CD4-positive, alpha-beta T cell treated with Interleukin-6 for 4 hours (primary cell): ENCODE measurements at regions not wholly inside any gene's neighbourhood (a gene's known extent, or its start where the extent isn't known, plus 50 kb on each side); places are given as distances from the start of the nearest gene placed in this dataset.
"Not testable (repeated sequence)": the region's sequence is repeated elsewhere in the genome, so short reads cannot be mapped to it uniquely, and the experiment has no call there.

Source experiments
- DNase-seq: peaks from one replicate; pipeline ENCODE4 v3.0.0-alpha.2; 2020; ENCODE audit warnings: mixed read lengths

DNA sequence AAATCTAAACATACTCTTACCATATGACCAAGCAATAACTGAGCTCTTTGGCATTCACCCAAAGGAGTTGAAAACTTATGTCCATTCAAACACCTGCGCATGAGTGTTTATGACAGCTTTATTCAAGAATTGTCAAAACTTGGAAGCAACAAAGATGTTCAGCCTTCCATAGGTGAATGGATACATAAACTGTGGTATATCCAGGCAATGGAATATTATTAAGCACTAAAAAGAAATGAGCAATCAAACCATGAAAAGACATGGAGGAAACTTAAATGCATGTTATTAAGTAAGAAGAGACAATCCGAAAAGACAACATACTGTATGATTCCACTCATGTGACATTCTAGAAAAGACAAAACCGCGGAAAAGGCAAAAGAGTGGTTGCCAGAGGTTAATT is 312.0 kb upstream of the TMC3 start:
- no peak for DNase-seq

DNA sequence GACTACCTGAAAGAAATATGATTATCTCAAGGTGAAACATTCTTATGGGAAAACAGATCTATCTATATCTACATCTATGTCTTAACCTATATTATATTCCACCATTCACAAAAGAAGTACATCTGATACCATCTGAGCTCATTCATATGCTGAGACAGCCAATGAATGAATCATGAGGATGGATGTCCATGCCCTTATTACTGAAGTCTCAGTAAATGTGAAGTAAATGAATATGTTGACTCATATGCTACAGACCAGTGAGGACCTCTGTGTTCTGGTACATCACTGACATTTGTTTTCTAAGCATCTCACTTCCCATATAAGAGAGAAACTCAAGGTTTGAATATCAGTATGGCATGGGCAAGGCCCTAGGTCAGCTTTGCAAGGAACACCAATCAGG is 311.2 kb upstream of the TMC3 start:
- no peak for DNase-seq

DNA sequence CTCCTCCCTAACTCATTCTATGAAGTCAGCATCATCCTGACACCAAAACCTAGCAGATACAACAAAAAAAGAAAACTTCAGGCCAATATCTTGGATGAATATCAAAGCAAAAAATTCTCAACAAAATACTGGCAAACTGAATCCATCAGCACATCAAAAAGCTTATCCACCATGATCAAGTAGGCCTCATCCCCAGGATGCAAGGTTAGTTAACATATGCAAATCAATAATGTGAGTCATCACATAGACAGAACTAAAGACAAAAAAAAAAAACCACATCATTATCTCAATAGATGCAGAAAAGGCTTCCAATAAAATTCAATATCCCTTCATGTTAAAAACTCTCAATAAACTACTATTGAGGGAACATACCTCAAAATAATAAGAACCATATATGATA is 306.8 kb upstream of the TMC3 start:
- DNase-seq, result no peak

DNA sequence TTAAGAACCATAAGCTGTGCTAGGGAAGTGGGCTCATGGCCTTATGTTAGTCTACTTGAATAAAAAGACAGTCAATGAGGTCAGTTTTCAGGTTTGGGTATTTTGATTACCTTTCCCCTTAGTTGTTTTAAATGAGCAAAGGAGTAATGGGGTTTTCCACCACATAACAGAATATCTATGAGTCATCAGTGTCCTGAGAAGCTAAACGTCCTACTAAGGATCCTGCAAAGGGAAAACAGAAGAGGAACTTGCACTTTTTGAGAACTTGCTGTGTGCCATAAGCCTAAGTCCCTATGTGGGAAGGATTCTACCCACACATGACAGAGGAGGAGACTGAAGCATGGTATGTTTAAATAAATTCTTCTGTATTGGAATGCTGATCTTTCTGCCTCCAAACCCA is 292.8 kb upstream of the TMC3 start:
- no peak for DNase-seq

DNA sequence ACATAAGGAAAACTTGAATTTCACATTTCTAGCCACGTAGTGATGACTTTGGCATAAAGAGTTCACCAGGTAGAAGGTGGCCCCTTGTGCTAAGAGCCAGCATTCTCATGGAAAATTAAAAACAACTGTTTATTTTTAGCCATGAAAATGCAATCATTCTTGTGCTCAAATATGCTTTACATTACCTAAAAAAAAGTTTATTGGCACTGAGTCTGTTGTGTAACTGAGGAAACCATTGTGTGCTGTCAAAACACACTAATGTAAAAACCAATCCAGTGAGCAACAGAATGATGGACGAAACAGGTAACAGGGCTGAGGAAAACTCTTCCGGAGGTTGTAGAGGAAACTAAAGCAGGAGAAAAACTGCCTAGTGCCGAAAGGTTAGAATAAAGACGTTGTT is 287.0 kb upstream of the TMC3 start:
- no peak for DNase-seq

DNA sequence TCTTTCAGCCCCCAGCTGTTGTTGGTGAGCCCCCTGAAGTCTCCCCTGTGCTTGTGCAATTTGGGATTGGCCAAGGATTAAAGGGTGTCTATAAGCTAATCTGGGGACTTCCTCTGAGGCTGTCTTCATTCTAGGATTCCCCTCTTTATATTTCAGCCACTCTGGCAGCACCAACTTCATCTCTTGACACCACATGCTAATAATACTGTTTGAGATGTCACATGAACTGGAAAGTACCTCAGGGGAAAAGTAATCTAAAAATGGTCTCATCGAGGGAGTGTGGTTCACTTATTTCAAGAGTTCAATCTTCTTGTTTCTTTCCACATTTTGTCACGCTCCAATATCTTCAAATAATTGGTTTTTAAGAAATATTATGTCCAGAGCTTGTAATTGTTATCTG is 279.2 kb upstream of the TMC3 start:
- DNase-seq, result no peak

DNA sequence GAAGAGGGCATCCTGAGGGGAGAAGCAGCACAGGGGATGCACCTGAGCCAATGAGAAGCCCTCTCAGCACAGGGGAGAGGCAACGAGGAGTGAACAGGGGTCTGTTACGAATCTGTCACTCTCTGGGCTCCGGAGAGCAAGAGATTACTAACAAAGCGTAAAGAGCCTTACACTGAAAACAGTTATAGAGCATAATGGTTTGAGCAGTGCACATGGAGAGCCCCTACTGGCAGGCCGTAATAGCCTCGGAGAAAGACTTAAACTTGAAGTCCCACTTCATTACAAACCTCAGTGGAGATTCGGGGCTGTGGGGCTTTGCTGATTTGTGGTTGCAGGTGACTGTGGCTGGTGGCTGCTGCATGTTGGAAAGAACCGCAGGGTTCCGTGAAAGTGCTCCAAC is 271.5 kb upstream of the TMC3 start:
- DNase-seq, result no peak

DNA sequence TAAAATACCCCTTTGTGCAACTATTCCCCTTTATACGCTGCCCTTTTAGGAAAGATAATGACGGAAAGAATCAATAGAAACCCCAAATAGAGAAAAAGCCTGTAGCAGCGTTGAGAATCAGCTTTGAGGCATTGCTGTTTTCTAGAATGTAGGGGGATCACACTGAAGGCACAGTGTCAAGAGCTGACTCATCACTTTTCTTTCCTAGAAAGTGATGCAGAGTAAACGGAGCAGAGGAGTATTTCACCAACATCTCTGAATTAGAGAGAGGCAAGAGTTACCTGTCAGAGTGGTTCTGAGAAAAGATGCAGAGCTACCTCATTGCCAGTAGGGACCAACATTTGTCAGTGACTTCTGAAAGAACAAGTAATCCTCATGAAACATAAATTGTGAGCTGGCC is 269.8 kb upstream of the TMC3 start:
- DNase-seq, result no peak

DNA sequence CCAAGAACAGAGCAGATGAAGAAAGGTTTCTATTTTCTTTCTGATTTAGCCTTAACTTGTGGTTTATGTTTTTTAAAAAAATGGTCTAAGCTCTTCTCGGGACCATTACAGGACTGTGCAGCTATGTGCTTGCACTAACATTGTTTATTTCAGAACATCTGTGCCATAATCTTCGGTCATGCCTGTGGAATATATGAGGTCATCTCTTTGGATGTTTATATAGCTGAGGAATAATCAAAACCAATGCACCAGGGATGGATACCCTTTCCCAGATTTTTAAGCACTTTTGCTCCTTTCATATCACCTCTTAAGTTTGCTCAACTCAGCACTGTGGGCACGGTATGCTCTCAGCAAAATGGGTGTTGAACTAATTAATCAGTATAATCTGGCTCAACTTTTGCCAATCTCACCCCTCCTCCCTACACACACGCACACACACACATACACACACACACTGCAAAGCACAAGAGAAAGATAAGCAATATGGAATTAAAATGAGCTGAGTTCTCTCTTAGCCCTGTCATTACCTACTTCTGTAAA is 268.5 kb upstream of the TMC3 start:
- DNase-seq, result no peak

DNA sequence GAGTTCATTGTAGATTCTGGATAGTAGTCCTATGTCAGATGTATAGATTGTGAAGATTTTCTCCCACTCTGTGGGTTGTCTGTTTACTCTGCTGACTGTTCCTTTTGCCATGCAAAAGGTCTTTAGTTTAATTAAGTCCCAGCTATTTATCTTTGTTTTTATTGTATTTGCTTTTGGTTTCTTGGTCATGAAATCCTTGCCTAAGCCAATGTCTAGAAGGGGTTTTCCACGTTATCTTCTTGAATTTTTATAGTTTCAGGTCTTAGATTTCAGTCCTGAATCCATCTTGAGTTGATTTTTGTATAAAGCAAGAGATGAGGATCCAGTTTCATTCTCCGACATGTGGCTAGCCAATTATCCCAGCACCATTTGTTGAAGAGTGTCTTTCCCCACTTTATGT is 262.1 kb upstream of the TMC3 start:
- DNase-seq, result not testable (repeated sequence)

DNA sequence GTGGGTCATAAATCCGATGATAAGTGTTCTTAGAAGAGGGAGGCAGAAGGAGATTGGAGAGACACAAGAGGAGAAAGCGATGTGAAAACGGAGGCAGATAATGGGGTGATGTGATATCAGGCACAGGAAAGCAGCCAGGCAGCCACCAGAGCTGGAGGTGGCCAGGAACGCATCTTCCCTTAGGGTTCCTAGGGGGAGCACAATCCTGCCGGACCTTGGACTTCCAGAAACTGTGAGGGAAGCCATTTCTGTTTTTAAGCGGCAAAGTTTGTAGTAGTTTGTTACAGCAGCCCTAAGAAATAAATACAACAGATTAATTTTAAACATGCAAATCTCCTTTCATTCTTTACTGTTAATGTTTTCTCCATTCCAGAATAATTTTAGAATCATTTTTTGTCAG is 259.9 kb upstream of the TMC3 start:
- DNase-seq, result no peak

DNA sequence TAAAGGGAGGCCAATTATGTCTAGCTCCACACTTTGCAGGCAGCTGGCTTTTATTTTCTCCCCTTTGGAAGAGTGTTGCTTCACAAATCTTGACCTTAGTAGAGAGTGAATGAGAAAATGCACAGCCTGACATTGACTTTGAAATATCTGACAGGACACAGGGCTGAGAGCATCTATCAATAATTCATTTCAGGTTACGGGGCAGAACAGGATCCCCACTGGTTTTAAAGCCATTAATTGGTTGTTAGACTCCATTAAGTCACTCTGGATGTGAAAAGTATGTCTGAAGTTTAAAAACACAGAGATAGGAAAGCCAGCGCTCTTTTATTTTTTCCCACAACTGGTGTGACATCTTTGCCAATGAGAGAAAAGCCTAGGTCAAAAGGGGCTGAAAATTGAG is 251.9 kb upstream of the TMC3 start:
- DNase-seq, result no peak

DNA sequence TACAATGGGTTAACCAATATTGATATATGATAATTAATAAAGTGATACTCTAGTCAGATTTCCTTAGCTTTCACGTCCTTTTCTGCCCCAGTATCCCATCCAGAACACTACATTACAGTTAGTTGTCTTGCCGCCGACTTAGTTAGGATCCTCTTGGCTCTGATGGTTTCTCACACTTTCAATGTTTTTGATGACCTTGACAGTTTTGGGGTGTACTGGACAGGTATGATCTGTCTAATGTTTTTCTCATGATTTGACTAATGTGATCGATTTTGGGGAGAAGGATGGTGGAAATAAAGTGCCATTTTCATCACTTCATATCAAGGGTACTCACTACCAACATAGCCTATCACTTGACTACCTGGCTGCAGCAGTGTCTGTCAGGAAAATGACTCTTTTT is 245.0 kb upstream of the TMC3 start:
- no peak for DNase-seq

DNA sequence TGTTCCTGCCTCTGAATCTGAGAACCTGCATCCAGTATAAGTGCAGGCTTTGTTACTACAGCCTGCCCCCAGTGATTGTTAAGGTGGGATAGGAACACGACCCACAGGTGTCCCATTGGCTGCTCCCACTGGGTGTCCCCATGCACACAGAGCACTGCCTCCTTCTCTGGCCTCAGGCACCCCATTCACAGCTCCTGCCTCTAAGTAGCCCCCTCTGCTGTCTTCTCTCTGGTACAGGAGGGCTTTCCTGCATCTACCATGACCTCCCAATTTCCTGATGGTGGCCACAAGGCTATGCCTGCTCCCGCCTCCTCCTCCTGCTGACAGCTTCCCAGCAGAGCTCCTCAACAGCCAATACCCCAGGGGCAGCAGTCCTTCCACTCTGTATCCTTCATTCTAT is 238.6 kb upstream of the TMC3 start:
- DNase-seq, result no peak

DNA sequence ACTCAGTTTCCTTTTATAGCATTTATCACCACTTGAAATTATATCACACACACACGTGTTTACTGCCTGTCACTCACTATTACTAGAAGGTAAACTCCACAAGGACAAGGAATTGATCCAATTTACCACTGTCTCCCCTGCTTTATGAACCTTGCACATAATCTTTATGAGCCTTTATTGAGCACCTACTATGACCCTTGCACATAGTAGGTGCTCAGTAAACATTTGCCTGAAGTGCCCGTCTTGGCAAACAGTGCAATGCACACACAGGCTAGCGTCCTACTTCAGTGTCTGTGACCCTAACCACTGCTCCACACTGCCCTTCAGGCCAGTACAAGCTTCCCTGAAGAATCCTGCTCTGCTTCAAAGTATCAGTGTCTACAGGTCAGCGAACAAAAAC is 237.7 kb upstream of the TMC3 start:
- no peak for DNase-seq

DNA sequence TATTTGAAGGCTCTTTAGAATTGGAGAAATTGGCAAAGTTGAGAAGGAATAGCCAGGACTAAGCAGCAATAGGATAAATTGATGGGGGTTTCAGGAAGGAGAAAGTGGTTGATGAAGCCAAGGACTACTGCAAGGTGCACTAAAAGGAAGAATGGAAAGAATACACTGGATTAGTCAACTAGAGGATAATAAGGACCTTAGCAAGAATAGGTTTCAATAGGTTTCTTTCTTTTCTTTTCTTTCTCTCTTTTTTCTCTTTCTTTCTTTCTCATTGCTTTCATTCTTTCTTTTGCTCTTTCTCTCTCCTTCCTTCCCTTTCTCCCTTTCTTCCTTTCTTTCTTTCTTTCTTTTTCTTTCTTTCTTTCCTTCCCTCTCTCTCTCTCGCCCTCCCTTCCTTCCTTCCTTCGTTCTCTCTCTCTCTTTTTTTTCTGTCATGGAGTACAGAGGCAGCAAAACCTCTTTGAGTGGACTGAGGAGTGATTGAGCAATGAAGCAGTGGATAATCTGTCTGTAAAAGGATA is 234.4 kb upstream of the TMC3 start:
- no peak for DNase-seq

DNA sequence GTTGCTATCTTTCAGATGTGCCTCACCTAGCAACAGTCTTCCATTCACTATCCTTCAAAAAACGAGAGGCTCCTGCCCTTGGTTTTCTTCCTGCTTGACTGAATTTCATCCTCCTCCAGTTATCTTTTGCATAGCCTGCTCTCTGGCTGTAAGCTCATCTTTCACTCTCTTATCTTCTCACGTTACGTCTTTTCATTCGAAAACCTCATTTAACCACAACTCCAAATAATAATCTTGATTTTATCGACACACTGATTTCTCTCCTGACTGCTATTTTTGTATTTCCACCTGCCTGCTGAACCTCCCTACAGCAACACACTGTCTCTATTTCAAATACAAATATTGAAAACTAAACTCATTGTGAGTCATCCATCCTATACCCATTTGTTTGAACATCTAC is 230.7 kb upstream of the TMC3 start:
- DNase-seq, result no peak

DNA sequence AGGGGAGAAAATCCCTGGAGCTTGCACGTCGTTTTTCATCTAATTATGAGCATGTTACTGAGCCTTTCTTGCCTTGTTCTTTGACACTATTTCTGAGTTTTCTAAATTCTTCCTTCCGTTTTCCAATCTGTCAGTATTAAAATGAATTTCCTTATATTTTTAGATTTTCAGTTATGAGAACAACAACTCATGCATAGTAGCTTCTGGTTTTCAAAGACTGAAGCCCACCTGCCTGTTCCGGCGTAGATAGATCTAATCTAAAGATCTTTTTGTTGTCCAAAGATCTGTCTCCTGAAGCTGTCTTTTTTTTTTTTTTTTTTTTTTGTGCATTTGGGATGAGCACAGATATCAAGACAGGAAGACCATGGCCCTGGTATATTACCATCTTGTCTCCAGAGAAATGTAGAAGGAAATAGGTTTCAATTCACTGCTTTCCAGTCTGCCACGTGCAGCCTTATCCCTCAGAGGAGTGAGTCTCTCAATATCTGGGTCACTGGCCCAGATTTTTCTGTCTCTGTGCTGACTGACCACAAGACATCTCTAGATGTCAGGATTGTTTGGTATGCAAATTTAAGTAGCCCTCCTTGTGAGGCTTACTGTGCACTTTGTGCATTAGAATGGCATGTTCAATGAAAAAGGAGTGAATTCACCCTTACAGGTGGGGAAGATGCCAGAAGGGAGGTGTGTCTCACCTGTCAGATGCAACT is 222.3 kb upstream of the TMC3 start:
- DNase-seq, result no peak

DNA sequence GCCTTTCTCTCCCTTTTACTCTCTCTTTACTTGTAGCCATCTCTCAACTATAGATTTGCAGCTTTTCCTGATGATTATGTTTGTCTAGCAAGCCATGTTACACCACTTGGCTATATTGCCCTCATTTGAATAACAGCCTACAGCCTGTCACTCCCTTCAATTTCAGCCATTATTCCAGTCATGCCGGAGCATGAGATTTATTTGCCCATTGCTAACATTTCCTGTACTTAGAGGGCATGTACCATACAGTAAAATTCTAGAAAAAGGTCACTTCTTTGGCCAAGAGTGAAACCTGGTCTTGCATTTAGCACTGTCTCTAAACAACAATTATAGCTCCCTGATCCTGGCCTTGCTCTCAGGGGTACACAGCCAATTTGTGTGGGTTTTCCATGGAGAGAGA is 221.7 kb upstream of the TMC3 start:
- no peak for DNase-seq

DNA sequence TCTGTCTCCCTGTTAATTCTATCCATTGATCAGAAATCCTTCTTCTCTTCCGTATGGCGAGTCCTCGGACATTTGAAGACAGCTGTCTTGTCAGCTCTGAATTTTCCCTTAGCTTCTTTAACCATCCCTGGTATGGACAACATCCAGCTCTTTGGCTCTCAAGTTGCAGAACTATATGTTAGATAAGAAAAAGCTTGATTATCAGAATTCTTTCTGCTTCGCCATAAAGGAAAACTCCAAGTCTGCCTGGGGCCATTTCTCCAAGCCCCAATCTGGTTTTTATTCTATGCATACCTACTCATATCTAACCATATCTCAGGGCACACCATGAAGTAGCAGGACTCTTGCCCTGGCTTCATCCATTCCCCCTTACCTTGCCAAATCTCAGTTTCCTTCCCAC is 215.7 kb upstream of the TMC3 start:
- DNase-seq, result no peak

DNA sequence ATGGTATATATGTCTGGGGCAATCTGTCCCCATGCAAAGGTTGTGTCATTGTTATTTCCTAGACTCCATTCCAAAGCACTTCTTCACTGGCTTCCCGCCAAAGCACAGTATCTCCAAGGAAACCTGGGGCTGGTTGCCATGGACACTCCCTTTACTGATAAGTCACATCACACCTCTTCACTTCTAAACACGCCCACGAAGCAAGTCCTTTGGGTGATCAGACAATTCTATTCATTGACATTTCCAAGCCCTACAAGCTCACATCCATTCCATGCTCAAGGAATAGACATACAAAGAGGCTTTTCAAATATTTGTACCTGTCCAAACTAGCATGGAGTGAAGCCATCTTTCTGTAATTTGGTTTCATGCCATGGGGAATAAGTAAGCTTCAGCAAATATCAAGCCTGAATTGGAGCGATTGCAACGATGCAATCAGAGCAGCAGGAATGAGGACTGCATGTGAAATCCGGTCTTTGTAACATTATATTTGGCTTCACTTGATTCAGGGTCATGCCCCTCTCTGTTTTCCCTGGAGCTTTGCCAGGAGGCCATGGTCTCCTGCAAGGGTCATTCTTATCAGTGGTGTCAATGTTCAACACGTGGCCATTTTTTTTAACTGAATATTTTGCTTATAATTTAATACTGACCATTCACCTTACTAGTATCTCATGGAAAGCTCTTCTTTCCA is 201.6 kb upstream of the TMC3 start:
- DNase-seq, result no peak

DNA sequence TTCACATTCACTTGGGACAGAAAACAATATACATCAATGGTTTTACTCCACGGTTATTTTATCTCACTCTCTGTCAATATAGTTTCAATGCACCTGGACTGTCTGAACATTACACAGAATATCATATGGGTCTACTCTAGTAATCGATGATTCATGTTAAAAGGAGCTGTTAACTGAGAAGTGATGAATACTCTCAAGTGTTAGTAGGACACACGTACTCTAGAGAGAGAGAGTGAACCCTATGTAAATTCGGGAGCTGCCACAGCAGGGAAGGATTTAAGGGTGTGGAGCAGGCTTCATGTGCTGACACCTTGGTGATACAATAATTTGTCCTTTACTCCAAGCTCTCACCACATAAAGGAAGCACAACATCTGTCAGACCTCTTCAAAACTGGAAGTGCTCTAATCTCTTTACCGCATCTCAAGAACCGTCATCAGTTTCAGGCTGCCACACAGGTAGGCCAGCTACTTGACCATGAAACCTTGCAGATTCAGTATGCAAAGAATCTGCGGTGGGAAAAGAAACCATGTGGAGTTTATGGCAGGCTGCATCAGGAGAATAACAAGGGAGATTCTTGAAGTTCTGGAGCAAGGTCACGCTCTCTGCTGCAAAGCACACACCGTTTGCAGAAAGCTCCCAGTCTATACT is 199.2 kb upstream of the TMC3 start:
- no peak for DNase-seq

DNA sequence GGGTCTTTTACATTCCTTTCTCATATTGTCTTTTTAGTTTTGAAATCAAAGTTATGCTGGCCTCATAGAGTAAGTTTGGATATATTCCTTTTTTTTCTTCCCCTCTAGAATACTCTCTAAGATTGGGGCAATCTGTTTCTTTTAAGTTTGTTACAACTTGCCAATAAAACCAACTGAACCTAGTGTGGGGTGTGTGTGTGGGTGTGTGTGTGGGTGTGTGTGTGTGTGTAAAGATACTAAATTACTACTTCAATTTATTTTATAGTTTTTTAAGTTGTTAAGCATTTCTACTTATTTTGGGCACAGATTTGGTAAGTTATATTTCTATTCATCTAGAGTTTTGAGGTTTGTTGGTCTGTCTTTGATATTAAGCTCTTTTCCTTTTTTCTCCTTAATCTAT is 198.2 kb upstream of the TMC3 start:
- DNase-seq, result no peak
